HEK293T (cell line): ENCODE measurements at regions not wholly inside any gene's neighbourhood (a gene's known extent, or its start where the extent isn't known, plus 50 kb on each side); places are given as distances from the start of the nearest gene placed in this dataset.

Experiments used
- CTCF ChIA-PET: fragments of 350-600 bp; formaldehyde crosslinking; extraction: SDS; loops from one replicate; lab custom pipeline; 2021; ENCODE audit warnings: antibody characterized with exemption, inconsistent platforms; lab: Yijun Ruan, JAX
- POLR2A ChIA-PET: fragments of 350-600 bp; formaldehyde crosslinking; extraction: SDS; loops from one replicate; lab custom pipeline; 2020; ENCODE audit warnings: antibody characterized with exemption, inconsistent platforms; lab: Yijun Ruan, JAX
- DNase-seq: peaks from one replicate; pipeline ENCODE4 v3.0.0; 2012; ENCODE audit warnings: mixed read lengths; ENCODE audit errors: extremely low spot score
- ARNT ChIP-seq: fragments of 450-650 bp; IDR thresholded peaks from 2 replicates; pipeline ENCODE4 v1.6.1; 2017; ENCODE audit warnings: mild to moderate bottlenecking
- BHLHE40 ChIP-seq: fragments of 450-650 bp; IDR thresholded peaks from 2 replicates; pipeline ENCODE4 v1.6.1; 2016; ENCODE audit warnings: mild to moderate bottlenecking, moderate library complexity, borderline replicate concordance
- CTBP1 ChIP-seq: fragments of 450-650 bp; IDR thresholded peaks from 2 replicates; pipeline ENCODE4 v1.6.1; 2016; ENCODE audit warnings: borderline replicate concordance
- ELF4 ChIP-seq: fragments of 450-650 bp; IDR thresholded peaks from 2 replicates; pipeline ENCODE4 v1.6.1; 2017; ENCODE audit warnings: antibody characterized with exemption
- FOXA1 ChIP-seq: fragments of 450-650 bp; IDR thresholded peaks from 2 replicates; pipeline ENCODE4 v1.6.1; 2016; ENCODE audit warnings: mild to moderate bottlenecking
- FOXK2 ChIP-seq: fragments of 450-650 bp; IDR thresholded peaks from 2 replicates; pipeline ENCODE4 v1.6.1; 2016; ENCODE audit warnings: mild to moderate bottlenecking
- FOXM1 ChIP-seq: fragments of 450-650 bp; IDR thresholded peaks from 2 replicates; pipeline ENCODE4 v1.6.1; 2017; ENCODE audit warnings: mild to moderate bottlenecking, borderline replicate concordance
- HDGF ChIP-seq: fragments of 450-650 bp; IDR thresholded peaks from 2 replicates; pipeline ENCODE4 v1.6.1; 2017; ENCODE audit warnings: antibody characterized with exemption, borderline replicate concordance
- L3MBTL2 ChIP-seq: fragments of 450-650 bp; conservative IDR thresholded peaks from 2 replicates; pipeline ENCODE4 v1.6.1; 2016; ENCODE audit warnings: mild to moderate bottlenecking
- LEF1 ChIP-seq: fragments of 450-650 bp; IDR thresholded peaks from 2 replicates; pipeline ENCODE4 v1.6.1; 2017; ENCODE audit warnings: mild to moderate bottlenecking, borderline replicate concordance
- NFRKB ChIP-seq: fragments of 450-650 bp; IDR thresholded peaks from 2 replicates; pipeline ENCODE4 v1.6.1; 2016; ENCODE audit warnings: mild to moderate bottlenecking, moderate library complexity
- PKNOX1 ChIP-seq: fragments of 450-650 bp; IDR thresholded peaks from 2 replicates; pipeline ENCODE4 v1.6.1; 2016
- SP1 ChIP-seq: fragments of 450-650 bp; IDR thresholded peaks from 2 replicates; pipeline ENCODE4 v1.6.1; 2017
- SUZ12 ChIP-seq: fragments of 450-650 bp; IDR thresholded peaks from 2 replicates; pipeline ENCODE4 v1.6.1; 2016; ENCODE audit warnings: mild to moderate bottlenecking
- TARDBP ChIP-seq: fragments of 450-650 bp; IDR thresholded peaks from 2 replicates; pipeline ENCODE4 v1.6.1; 2016
- ZNF384 ChIP-seq: fragments of 450-650 bp; IDR thresholded peaks from 2 replicates; pipeline ENCODE4 v1.6.1; 2016

DNA sequence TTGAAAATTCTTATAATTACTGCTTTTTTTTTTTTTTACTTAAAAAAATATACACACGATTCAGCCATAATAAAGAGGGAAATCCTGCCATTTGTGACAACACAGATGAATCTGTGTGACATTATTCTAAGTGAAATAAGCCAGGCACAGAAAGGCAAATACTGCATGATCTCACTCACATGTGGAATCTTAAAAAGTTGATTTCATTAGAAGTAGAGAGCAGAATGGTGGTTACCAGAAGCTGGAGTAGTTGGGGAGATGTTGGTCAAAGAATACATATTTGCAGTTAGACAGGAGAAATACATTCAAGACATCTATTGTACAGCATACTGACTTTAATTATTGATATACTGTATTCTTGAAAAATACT lies 116.2 kb downstream of the KLF12 start:
- TF ChIP-seq SP1 (no peak), NFRKB (no peak), FOXA1 (no peak), HDGF (no peak)
- POLR2A ChIA-PET, result no interaction called here
- CTCF ChIA-PET, result interaction anchor here (0.6 kb wide), 1 partner anchor 57 kb away, joined by 3 read pairs; no protein-coding TSS in a partner anchor
- DNase-seq, result no peak

DNA sequence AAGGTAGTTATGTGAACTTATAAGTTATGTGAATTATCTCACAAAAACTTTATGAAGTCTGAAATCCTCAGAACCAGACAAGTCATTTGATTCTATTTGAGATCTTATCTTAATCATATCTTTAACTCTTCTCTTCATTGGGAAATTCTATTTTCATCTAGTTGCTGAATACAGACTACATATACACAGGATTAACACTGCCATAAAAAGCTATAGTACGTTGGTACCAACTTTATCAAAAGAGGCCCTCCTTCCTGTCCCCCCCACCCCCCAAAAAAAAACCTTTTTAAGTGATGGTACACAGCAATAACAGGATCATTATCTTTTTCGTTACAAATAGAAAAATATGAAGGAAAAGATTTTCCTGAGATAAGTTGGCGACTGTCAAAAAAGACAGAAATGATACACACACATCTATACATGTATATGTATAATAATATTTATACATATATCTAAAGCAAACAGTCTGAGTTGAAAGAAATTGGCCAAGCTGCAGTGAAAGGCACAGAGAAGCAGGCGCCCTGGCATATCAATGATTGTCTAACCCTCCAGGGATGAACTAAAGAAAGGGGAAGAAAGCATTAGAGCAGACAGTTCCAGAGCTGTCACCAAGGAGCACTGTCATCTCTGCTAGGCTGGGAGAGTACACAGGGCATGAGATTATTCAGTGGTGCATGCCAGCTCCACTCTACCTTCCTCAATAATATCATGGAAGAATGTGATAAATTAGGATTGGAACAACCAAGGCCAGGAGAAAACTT lies 116.7 kb downstream of the KLF12 start:
- TF ChIP-seq HDGF, result no peak
- POLR2A ChIA-PET, result no interaction called here
- CTCF ChIA-PET, result interaction anchor here (0.5 to 1.1 kb wide), 3 partner anchors 17 to 85 kb away, joined by 3 to 5 read pairs (median 3); no protein-coding TSS in a partner anchor
- no peak for DNase-seq

DNA sequence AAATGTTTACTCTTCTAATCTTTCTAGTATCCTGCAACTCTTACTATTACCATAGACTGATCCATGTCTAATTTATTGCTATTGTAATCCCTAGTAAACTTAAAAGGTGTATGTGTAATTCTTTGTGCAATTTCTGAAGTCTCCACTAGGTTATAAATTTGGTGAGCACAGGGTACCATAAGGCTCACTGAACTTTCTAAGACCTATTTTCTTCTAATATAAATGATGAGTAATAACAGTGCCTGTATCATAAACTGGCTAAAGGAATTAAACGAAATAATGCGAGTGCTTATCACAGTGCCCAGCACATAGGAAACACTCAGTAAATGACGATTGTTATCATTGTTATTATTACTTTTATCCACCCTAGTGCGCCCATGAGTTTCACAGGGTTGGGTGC lies 119.1 kb downstream of the KLF12 start:
- TF ChIP-seq ZNF384 (no peak), NFRKB (no peak), TARDBP (no peak), LEF1 (no peak), SP1 (no peak), SUZ12 (no peak), ELF4 (no peak), BHLHE40 (no peak), L3MBTL2 (no peak), FOXM1 (no peak), PKNOX1 (no peak), FOXK2 (no peak), HDGF (no peak), FOXA1 (no peak), CTBP1 (no peak), ARNT (no peak)
- CTCF ChIA-PET, result interaction anchor here (0.5 kb wide), 1 partner anchor 1579 kb away, joined by 3 read pairs; no protein-coding TSS in a partner anchor
- DNase-seq, result peak; percentile 36
- POLR2A ChIA-PET, result no interaction called here

DNA sequence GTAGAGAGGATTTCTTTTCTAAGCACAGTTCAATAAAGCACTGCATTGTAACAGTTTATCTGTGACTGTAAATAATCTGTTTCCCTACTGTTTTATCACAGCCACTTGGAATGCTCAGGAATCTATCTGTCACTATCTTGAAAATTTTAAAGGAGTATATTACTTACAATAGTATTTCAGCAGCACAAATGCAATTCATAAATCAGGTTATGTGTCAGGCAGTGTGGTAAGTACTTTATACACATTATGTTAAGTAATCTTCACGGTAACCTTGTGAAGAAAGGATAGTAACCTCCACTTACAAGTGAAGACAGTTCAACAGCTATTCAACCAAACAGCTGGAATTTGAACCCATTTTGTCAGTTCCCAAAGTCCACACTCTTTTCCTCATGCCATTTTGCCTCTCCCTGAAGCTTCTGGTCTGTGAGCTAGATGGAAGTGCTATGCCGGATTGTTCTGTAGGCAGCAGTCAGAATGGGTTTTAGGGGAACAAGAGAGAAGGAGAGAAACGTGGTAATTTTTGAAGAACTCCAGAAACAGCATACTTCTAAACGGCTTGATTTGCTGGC lies 125.0 kb downstream of the KLF12 start:
- no peak for DNase-seq
- ChIA-PET POLR2A (no interaction called here), CTCF (no interaction called here)
- TF ChIP-seq PKNOX1 (peak; percentile 61), L3MBTL2 (no peak)

GRCh38 chr13:74006666-74007065 lies 127.5 kb downstream of the KLF12 start:
- CTCF ChIA-PET, result no interaction called here
- no peak for DNase-seq
- POLR2A ChIA-PET, result no interaction called here
- TF ChIP-seq HDGF (no peak), ELF4 (no peak), FOXK2 (no peak), NFRKB (no peak), L3MBTL2 (no peak), FOXM1 (no peak), FOXA1 (no peak), CTBP1 (no peak), PKNOX1 (no peak), ZNF384 (no peak), ARNT (no peak), SP1 (no peak), TARDBP (no peak), BHLHE40 (no peak), SUZ12 (no peak), LEF1 (no peak)

GRCh38 chr13:74005320-74006157 lies 128.7 kb downstream of the KLF12 start:
- ChIA-PET CTCF (no interaction called here), POLR2A (no interaction called here)
- no peak for TF ChIP-seq ZNF384
- TF ChIP-seq PKNOX1, result peak; percentile 51
- DNase-seq, result no peak
